ENCODE measurements at regions not wholly inside any gene's neighbourhood (a gene's known extent, or its start where the extent isn't known, plus 50 kb on each side); places are given as distances from the start of the nearest gene placed in this dataset.

GRCh38 chr4:158958489-158959270 lies 144.2 kb upstream of the RAPGEF2 start:
- TF ChIP-seq POLR2A (IDR thresholded peaks at IDR 0.05; ENCODE audit: low read depth, low read length) = no peak
- no peak for TF ChIP-seq EP300 (IDR thresholded peaks at IDR 0.05; ENCODE audit: borderline replicate concordance in 1 of 2, control insufficient read depth in 1 of 2, low read depth in 2 of 2, low read length in 2 of 2)
- TF ChIP-seq PML (IDR thresholded peaks at IDR 0.05; ENCODE audit: low read length) = no peak
- no peak for TF ChIP-seq CREB1 (IDR thresholded peaks at IDR 0.05; ENCODE audit: low read depth)
- TF ChIP-seq EZH2 (IDR thresholded peaks at IDR 0.05; ENCODE audit: borderline replicate concordance, control insufficient read depth, low read depth, low read length) = no peak
- TF ChIP-seq, protein P1, sequence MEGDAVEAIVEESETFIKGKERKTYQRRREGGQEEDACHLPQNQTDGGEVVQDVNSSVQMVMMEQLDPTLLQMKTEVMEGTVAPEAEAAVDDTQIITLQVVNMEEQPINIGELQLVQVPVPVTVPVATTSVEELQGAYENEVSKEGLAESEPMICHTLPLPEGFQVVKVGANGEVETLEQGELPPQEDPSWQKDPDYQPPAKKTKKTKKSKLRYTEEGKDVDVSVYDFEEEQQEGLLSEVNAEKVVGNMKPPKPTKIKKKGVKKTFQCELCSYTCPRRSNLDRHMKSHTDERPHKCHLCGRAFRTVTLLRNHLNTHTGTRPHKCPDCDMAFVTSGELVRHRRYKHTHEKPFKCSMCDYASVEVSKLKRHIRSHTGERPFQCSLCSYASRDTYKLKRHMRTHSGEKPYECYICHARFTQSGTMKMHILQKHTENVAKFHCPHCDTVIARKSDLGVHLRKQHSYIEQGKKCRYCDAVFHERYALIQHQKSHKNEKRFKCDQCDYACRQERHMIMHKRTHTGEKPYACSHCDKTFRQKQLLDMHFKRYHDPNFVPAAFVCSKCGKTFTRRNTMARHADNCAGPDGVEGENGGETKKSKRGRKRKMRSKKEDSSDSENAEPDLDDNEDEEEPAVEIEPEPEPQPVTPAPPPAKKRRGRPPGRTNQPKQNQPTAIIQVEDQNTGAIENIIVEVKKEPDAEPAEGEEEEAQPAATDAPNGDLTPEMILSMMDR (IDR thresholded peaks at IDR 0.05 in 2 of 3, conservative IDR thresholded peaks at IDR 0.05 in 1 of 3; ENCODE audit: control insufficient read depth in 2 of 3, extremely low read depth in 1 of 3, insufficient read depth in 1 of 3, low read depth in 3 of 3, low read length in 3 of 3) = no peak
- no peak for TF ChIP-seq ASH2L (IDR thresholded peaks at IDR 0.05; ENCODE audit: borderline replicate concordance, low read depth)
- no peak for TF ChIP-seq TAF1 (IDR thresholded peaks at IDR 0.05; ENCODE audit: borderline replicate concordance, low read depth, low read length)
- TF ChIP-seq NR2C2 (IDR thresholded peaks at IDR 0.05; ENCODE audit: borderline replicate concordance, control insufficient read depth, insufficient read length, low read depth) = no peak
- no peak for TF ChIP-seq POLR2AphosphoS2 (IDR thresholded peaks at IDR 0.05; ENCODE audit: low read depth, low read length)
